ENCODE measurements at regions not wholly inside any gene's neighbourhood (a gene's known extent, or its start where the extent isn't known, plus 50 kb on each side); places are given as distances from the start of the nearest gene placed in this dataset.

DNA sequence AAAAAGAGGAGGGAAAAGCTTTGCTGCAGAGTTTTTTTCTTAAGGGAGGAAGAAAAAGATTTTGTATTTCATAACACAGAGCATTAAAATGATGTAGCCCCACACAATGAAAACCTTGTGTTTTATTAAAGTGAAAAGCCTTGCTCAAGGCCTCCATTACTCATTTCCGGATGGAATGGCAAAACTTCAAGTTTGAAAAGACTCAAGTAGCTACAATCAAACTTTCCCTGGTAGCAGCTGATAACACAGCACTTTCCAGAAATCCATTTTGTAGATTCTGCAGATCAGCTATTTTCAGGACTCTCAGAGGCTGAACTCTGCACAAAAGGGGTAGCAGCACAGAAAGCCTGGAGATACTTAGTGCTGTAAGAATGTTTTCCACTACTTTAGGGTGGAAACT lies 374.8 kb downstream of the NFIB start:
- H3K4me1 ChIP-seq (replicated peaks in 1 of 2; ENCODE audit: control insufficient read depth in 2 of 2, insufficient read depth in 2 of 2, low read length in 2 of 2) = no peaks in the 10 kb centered on the region
- CTCF ChIA-PET (ENCODE audit: low intra/inter-chr PET ratio) = no interaction called here
- FAIRE-seq (no peak), ATAC-seq (no peak), DNase-seq (ENCODE audit: extremely low read depth in 1 of 4, low spot score in 3 of 4) (no peak)
- H3K4me3 ChIP-seq = no peak overlapping the region
- H3K36me3 ChIP-seq (ENCODE audit: control insufficient read depth, insufficient read depth, low read length) = no peaks in the 10 kb centered on the region
- no peak overlapping the region for H3K9ac ChIP-seq (ENCODE audit: insufficient read depth in 1 of 2, low read depth in 2 of 2, low read length in 2 of 2)
- no peaks in the 10 kb centered on the region for H3K79me2 ChIP-seq (ENCODE audit: control insufficient read depth, insufficient read depth, low read length)
- H3K9me3 ChIP-seq (replicated peaks; ENCODE audit: control insufficient read depth, insufficient read depth, low read depth, low read length) = no peaks in the 10 kb centered on the region
- H2AFZ ChIP-seq (ENCODE audit: low read depth, low read length) = no peak overlapping the region
- H4K20me1 ChIP-seq (replicated peaks; ENCODE audit: control insufficient read depth, insufficient read depth, low read length) = no peaks in the 10 kb centered on the region
- no peak overlapping the region for H3K4me2 ChIP-seq (ENCODE audit: insufficient read depth, low read length)
- H3K27me3 ChIP-seq (ENCODE audit: control insufficient read depth in 2 of 2, insufficient read depth in 2 of 2, low read length in 2 of 2) = no peaks in the 10 kb centered on the region
- no peak overlapping the region for H3K27ac ChIP-seq (ENCODE audit: extremely low read depth, low read depth, low read length)
- POLR2A ChIA-PET = no interaction called here
- no TSS peak for BruUV-seq (replicated peaks)
- 0% methylated on average over 1 of the region's 1 CpG for WGBS (ENCODE audit: insufficient coverage, low coverage, missing lambda C conversion rate)
- H3K9me1 ChIP-seq (ENCODE audit: control insufficient read depth, insufficient read depth, low read length) = no peaks in the 10 kb centered on the region
- intact Hi-C loops (cut with micrococcal nuclease) = no loop called here
- in situ Hi-C loops (cut with MboI) = no loop called here
- TF ChIP-seq, protein P1, sequence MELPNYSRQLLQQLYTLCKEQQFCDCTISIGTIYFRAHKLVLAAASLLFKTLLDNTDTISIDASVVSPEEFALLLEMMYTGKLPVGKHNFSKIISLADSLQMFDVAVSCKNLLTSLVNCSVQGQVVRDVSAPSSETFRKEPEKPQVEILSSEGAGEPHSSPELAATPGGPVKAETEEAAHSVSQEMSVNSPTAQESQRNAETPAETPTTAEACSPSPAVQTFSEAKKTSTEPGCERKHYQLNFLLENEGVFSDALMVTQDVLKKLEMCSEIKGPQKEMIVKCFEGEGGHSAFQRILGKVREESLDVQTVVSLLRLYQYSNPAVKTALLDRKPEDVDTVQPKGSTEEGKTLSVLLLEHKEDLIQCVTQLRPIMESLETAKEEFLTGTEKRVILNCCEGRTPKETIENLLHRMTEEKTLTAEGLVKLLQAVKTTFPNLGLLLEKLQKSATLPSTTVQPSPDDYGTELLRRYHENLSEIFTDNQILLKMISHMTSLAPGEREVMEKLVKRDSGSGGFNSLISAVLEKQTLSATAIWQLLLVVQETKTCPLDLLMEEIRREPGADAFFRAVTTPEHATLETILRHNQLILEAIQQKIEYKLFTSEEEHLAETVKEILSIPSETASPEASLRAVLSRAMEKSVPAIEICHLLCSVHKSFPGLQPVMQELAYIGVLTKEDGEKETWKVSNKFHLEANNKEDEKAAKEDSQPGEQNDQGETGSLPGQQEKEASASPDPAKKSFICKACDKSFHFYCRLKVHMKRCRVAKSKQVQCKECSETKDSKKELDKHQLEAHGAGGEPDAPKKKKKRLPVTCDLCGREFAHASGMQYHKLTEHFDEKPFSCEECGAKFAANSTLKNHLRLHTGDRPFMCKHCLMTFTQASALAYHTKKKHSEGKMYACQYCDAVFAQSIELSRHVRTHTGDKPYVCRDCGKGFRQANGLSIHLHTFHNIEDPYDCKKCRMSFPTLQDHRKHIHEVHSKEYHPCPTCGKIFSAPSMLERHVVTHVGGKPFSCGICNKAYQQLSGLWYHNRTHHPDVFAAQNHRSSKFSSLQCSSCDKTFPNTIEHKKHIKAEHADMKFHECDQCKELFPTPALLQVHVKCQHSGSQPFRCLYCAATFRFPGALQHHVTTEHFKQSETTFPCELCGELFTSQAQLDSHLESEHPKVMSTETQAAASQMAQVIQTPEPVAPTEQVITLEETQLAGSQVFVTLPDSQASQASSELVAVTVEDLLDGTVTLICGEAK (IDR thresholded peaks at IDR 0.05) = no peak
- TF ChIP-seq, protein P1 (CRISPR knock-in tag; IDR thresholded peaks at IDR 0.05) = no peak
- no peak for TF ChIP-seq ZNF780A (CRISPR knock-in tag; IDR thresholded peaks at IDR 0.05)
- no peak for TF ChIP-seq TAF9B (IDR thresholded peaks at IDR 0.05; ENCODE audit: partially characterized antibody)
- TF ChIP-seq ZBTB8A (IDR thresholded peaks at IDR 0.05; ENCODE audit: partially characterized antibody) = no peak
- TF ChIP-seq PHTF2 (CRISPR knock-in tag; IDR thresholded peaks at IDR 0.05) = no peak
- no peak for TF ChIP-seq ZBTB17 (CRISPR knock-in tag; IDR thresholded peaks at IDR 0.05)
- no peak for TF ChIP-seq RFX7 (CRISPR knock-in tag; IDR thresholded peaks at IDR 0.05)
- TF ChIP-seq, protein P2, sequence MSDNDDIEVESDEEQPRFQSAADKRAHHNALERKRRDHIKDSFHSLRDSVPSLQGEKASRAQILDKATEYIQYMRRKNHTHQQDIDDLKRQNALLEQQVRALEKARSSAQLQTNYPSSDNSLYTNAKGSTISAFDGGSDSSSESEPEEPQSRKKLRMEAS (CRISPR knock-in tag; IDR thresholded peaks at IDR 0.05) = no peak
- TF ChIP-seq BRF1 (IDR thresholded peaks at IDR 0.05; ENCODE audit: borderline replicate concordance, extremely low read depth, insufficient read length) = no peak
- TF ChIP-seq BRD9 (IDR thresholded peaks at IDR 0.05; ENCODE audit: low read depth, partially characterized antibody) = no peak
- TF ChIP-seq, protein P3, sequence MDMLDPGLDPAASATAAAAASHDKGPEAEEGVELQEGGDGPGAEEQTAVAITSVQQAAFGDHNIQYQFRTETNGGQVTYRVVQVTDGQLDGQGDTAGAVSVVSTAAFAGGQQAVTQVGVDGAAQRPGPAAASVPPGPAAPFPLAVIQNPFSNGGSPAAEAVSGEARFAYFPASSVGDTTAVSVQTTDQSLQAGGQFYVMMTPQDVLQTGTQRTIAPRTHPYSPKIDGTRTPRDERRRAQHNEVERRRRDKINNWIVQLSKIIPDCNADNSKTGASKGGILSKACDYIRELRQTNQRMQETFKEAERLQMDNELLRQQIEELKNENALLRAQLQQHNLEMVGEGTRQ (CRISPR knock-in tag; IDR thresholded peaks at IDR 0.05) = no peak
- TF ChIP-seq SNIP1 (IDR thresholded peaks at IDR 0.05; ENCODE audit: low read depth) = no peak

Measured in K562 (cell line).